ENCODE measurements at regions not wholly inside any gene's neighbourhood (a gene's known extent, or its start where the extent isn't known, plus 50 kb on each side); places are given as distances from the start of the nearest gene placed in this dataset.

DNA sequence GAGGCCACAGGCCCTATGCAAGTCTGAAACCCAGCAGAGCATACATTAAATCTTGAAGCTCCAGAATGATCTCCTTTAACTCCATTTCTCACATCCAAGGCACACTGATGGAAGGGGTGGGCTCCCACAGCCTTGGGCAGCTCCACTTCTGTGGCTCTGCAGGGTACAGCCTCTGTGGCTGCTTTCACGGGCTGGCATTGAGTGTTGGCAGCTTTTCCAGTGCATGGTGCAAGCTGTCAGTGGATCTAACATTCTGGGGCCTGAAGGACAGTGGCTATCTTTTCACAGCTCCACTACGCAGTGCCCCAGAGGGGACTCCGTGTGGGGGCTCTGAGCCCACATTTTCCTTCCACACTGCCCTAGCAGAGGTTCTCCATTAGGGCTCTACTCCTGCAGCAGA is 265.7 kb upstream of the MAGI2 start:
- Histone ChIP-seq H3K27me3 (ENCODE audit: low read depth) (no peaks in the 10 kb centered on the region), H3K4me3 (no peak overlapping the region), H3K9me3 (no peaks in the 10 kb centered on the region), H3K4me1 (no peaks in the 10 kb centered on the region), H3K36me3 (no peaks in the 10 kb centered on the region), H3K27ac (no peak overlapping the region)
- ATAC-seq: no peak
- no peak for DNase-seq
- intact Hi-C loops (cut with DNase I): no loop called here
- TF ChIP-seq CTCF (IDR thresholded peaks at IDR 0.05): no peak

GRCh38 chr7:79716329-79716728 is 262.9 kb upstream of the MAGI2 start:
- TF ChIP-seq CTCF (IDR thresholded peaks at IDR 0.05): no peak
- H3K27me3 ChIP-seq (ENCODE audit: low read depth): no peaks in the 10 kb centered on the region
- no peak overlapping the region for H3K4me3 ChIP-seq
- ATAC-seq (no peak), DNase-seq (no peak)
- no peak overlapping the region for H3K27ac ChIP-seq
- H3K36me3 ChIP-seq: no peaks in the 10 kb centered on the region
- no peaks in the 10 kb centered on the region for H3K9me3 ChIP-seq
- no peaks in the 10 kb centered on the region for H3K4me1 ChIP-seq
- intact Hi-C loops (cut with DNase I): no loop called here

DNA sequence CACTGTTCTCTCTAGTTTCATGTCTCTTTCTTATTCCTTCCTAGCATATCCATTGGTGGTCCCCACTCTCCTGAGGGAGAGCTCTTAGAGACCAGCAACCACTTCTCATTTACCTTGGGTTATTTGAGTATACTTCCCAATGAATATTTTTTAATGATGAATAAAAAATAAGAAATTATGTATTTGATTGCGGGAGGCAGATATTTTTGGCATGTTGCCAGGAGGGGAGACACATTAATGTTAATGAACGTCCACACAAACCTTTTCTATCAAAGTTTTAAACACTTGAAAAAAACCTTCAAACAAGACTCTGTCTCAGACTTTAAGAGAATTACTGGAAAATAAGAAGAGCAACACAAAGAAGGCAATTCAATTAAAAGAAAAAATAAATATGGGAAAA is 260.6 kb upstream of the MAGI2 start:
- Histone ChIP-seq H3K36me3 (no peaks in the 10 kb centered on the region), H3K27me3 (ENCODE audit: low read depth) (no peaks in the 10 kb centered on the region), H3K4me3 (no peak overlapping the region), H3K4me1 (no peaks in the 10 kb centered on the region), H3K9me3 (no peaks in the 10 kb centered on the region), H3K27ac (no peak overlapping the region)
- intact Hi-C loops (cut with DNase I): no loop called here
- DNase-seq: no peak
- no peak for TF ChIP-seq CTCF (IDR thresholded peaks at IDR 0.05)
- ATAC-seq: no peak

DNA sequence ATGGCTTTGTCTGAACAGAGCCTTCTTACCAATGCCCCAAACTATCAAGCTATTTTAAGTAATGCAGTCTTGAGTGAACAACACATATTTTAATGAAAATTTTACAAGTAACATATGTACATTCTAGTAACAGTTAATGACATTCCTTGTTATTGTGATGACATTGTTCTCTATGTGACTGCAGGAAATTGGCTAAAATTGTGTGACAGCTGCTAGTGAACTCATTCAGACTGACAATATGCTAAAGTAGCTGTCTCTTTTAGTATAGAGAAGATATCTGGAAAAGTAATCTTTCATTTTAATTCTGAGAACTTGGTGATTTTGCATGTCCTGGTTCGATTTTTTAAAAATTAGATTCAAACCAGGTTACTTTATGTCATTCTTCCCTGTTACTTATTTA is 259.8 kb upstream of the MAGI2 start:
- H3K4me3 ChIP-seq: no peak overlapping the region
- no peak for TF ChIP-seq CTCF (IDR thresholded peaks at IDR 0.05)
- no peaks in the 10 kb centered on the region for H3K27me3 ChIP-seq (ENCODE audit: low read depth)
- H3K27ac ChIP-seq: no peak overlapping the region
- ATAC-seq (no peak), DNase-seq (no peak)
- intact Hi-C loops (cut with DNase I): no loop called here
- H3K4me1 ChIP-seq: no peaks in the 10 kb centered on the region
- no peaks in the 10 kb centered on the region for H3K36me3 ChIP-seq
- H3K9me3 ChIP-seq: no peaks in the 10 kb centered on the region

- intact Hi-C loops (cut with DNase I): no loop called here
- no peak for TF ChIP-seq CTCF (IDR thresholded peaks at IDR 0.05)
Measured at GRCh38 chr7:79711660-79712059, 258.2 kb upstream of the MAGI2 start.

More at GRCh38 chr7:79711660-79712059, 258.2 kb upstream of the MAGI2 start:
- H3K27me3 ChIP-seq (ENCODE audit: low read depth): no peaks in the 10 kb centered on the region
- H3K4me3 ChIP-seq: no peak overlapping the region
- ATAC-seq: no peak
- no peak for DNase-seq
- H3K9me3 ChIP-seq: no peaks in the 10 kb centered on the region
- no peaks in the 10 kb centered on the region for H3K36me3 ChIP-seq
- H3K4me1 ChIP-seq: no peaks in the 10 kb centered on the region
- H3K27ac ChIP-seq: no peak overlapping the region

Data from lower lobe of right lung (tissue), 2 donors.